Panc1 (cell line): ENCODE measurements at regions not wholly inside any gene's neighbourhood (a gene's known extent, or its start where the extent isn't known, plus 50 kb on each side); places are given as distances from the start of the nearest gene placed in this dataset.

Experiments
- SIN3A ChIP-seq: IDR thresholded peaks from 2 replicates; pipeline ENCODE4 v1.6.1; 2012; ENCODE audit warnings: low read depth, mild to moderate bottlenecking, low read length, moderate library complexity, borderline replicate concordance; ENCODE audit not compliant: insufficient read depth
- TF ChIP-seq, protein P1 (sequence below): fragments of 450-650 bp; IDR thresholded peaks from 2 replicates; pipeline ENCODE4 v1.5.1; 2017; ENCODE audit warnings: mild to moderate bottlenecking

DNA sequence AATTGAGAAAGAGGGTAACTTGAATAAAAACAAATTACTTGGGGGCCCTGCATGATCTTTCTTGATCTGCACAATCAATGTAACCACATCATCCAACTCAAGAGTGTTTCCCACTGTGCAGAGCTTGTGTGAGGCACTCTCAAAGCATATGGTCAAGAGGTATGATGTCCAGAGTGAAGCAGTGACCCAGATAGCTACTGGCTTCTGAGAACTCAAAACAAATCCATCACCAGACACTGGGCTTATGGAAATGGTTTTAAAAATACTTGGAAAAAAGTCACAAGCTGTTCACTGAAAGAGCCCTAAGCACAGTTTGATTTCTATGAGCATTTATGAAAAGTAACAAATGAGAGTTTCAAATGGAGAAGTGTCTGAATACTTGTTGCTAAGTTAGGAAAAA lies 361.0 kb downstream of the GRXCR1 start:
- TF ChIP-seq, protein P1, sequence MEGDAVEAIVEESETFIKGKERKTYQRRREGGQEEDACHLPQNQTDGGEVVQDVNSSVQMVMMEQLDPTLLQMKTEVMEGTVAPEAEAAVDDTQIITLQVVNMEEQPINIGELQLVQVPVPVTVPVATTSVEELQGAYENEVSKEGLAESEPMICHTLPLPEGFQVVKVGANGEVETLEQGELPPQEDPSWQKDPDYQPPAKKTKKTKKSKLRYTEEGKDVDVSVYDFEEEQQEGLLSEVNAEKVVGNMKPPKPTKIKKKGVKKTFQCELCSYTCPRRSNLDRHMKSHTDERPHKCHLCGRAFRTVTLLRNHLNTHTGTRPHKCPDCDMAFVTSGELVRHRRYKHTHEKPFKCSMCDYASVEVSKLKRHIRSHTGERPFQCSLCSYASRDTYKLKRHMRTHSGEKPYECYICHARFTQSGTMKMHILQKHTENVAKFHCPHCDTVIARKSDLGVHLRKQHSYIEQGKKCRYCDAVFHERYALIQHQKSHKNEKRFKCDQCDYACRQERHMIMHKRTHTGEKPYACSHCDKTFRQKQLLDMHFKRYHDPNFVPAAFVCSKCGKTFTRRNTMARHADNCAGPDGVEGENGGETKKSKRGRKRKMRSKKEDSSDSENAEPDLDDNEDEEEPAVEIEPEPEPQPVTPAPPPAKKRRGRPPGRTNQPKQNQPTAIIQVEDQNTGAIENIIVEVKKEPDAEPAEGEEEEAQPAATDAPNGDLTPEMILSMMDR = no peak
- TF ChIP-seq SIN3A = no peak
